ENCODE measurements at regions not wholly inside any gene's neighbourhood (a gene's known extent, or its start where the extent isn't known, plus 50 kb on each side); places are given as distances from the start of the nearest gene placed in this dataset.

GRCh38 chrX:4878640-4879039 lies 1165.2 kb upstream of the PRKX start:
- Histone ChIP-seq H3K9ac (ENCODE audit: low read length in 2 of 2) (no peak overlapping the region), H3K27me3 (ENCODE audit: control insufficient read depth in 1 of 2, insufficient read depth in 2 of 2, low read length in 2 of 2) (no peaks in the 10 kb centered on the region), H3K36me3 (ENCODE audit: control insufficient read depth in 2 of 2, insufficient read depth in 2 of 2, low read length in 2 of 2) (no peaks in the 10 kb centered on the region), H3K9me3 (ENCODE audit: control insufficient read depth in 2 of 2, low read length in 2 of 2) (no peaks in the 10 kb centered on the region), H3K27ac (ENCODE audit: low read length) (no peak overlapping the region), H3K4me3 (ENCODE audit: low read length in 2 of 2) (no peak overlapping the region), H3K4me1 (ENCODE audit: control insufficient read depth, insufficient read depth, low read length) (no peaks in the 10 kb centered on the region)

- H3K27me3 ChIP-seq (ENCODE audit: control insufficient read depth in 1 of 2, insufficient read depth in 2 of 2, low read length in 2 of 2), result no peaks in the 10 kb centered on the region
Measured at GRCh38 chrX:4876268-4876667, 1162.8 kb upstream of the PRKX start.

GRCh38 chrX:4851534-4851933 lies 1138.1 kb upstream of the PRKX start:
- Histone ChIP-seq H3K36me3 (ENCODE audit: control insufficient read depth in 2 of 2, insufficient read depth in 2 of 2, low read length in 2 of 2) (no peaks in the 10 kb centered on the region), H3K4me3 (ENCODE audit: low read length in 2 of 2) (no peak overlapping the region), H3K27ac (ENCODE audit: low read length) (no peak overlapping the region), H3K4me1 (ENCODE audit: control insufficient read depth, insufficient read depth, low read length) (no peaks in the 10 kb centered on the region), H3K27me3 (ENCODE audit: control insufficient read depth in 1 of 2, insufficient read depth in 2 of 2, low read length in 2 of 2) (no peaks in the 10 kb centered on the region), H3K9ac (ENCODE audit: low read length in 2 of 2) (no peak overlapping the region), H3K9me3 (ENCODE audit: control insufficient read depth in 2 of 2, low read length in 2 of 2) (peaks cover 0 to 2% of the 10 kb centered on the region in 2 donors)

More at GRCh38 chrX:4876268-4876667, 1162.8 kb upstream of the PRKX start:
- Histone ChIP-seq H3K36me3 (ENCODE audit: control insufficient read depth in 2 of 2, insufficient read depth in 2 of 2, low read length in 2 of 2) (no peaks in the 10 kb centered on the region), H3K9ac (ENCODE audit: low read length in 2 of 2) (no peak overlapping the region), H3K4me1 (ENCODE audit: control insufficient read depth, insufficient read depth, low read length) (no peaks in the 10 kb centered on the region), H3K9me3 (ENCODE audit: control insufficient read depth in 2 of 2, low read length in 2 of 2) (no peaks in the 10 kb centered on the region), H3K27ac (ENCODE audit: low read length) (no peak overlapping the region), H3K4me3 (ENCODE audit: low read length in 2 of 2) (no peak overlapping the region)

GRCh38 chrX:4850312-4850711 lies 1136.9 kb upstream of the PRKX start:
- no peaks in the 10 kb centered on the region for H3K4me1 ChIP-seq (ENCODE audit: control insufficient read depth, insufficient read depth, low read length)
- no peaks in the 10 kb centered on the region for H3K27me3 ChIP-seq (ENCODE audit: control insufficient read depth in 1 of 2, insufficient read depth in 2 of 2, low read length in 2 of 2)
- peaks cover 0 to 2% of the 10 kb centered on the region in 2 donors for H3K9me3 ChIP-seq (ENCODE audit: control insufficient read depth in 2 of 2, low read length in 2 of 2)
- H3K4me3 ChIP-seq (ENCODE audit: low read length in 2 of 2), result no peak overlapping the region
- no peaks in the 10 kb centered on the region for H3K36me3 ChIP-seq (ENCODE audit: control insufficient read depth in 2 of 2, insufficient read depth in 2 of 2, low read length in 2 of 2)
- no peak overlapping the region for H3K27ac ChIP-seq (ENCODE audit: low read length)
- H3K9ac ChIP-seq (ENCODE audit: low read length in 2 of 2), result no peak overlapping the region

DNA sequence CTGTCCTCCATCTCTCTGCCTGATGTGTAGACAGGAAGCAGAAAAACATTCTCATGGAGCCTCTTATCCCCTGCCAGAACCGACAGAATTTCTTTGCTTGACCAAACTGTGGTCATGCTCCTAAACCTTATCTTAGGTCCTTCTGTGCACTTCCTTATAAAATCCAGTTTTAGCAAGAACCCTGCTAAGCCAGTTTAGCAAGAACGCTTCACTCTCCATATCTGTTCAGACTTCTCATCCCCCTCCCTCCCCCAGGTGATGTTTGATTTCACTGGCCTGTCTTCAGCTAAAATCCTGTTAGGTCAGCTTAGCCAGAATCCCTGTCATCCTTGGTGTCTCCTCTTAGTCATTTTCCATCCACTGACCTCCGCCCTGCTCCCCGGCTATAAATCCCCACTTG lies 1130.9 kb upstream of the PRKX start:
- Histone ChIP-seq H3K27me3 (ENCODE audit: control insufficient read depth in 1 of 2, insufficient read depth in 2 of 2, low read length in 2 of 2) (no peaks in the 10 kb centered on the region), H3K27ac (ENCODE audit: low read length) (no peak overlapping the region), H3K4me1 (ENCODE audit: control insufficient read depth, insufficient read depth, low read length) (no peaks in the 10 kb centered on the region), H3K9ac (ENCODE audit: low read length in 2 of 2) (no peak overlapping the region), H3K9me3 (ENCODE audit: control insufficient read depth in 2 of 2, low read length in 2 of 2) (peaks cover 0 to 2% of the 10 kb centered on the region in 2 donors), H3K36me3 (ENCODE audit: control insufficient read depth in 2 of 2, insufficient read depth in 2 of 2, low read length in 2 of 2) (no peaks in the 10 kb centered on the region), H3K4me3 (ENCODE audit: low read length in 2 of 2) (no peak overlapping the region)

DNA sequence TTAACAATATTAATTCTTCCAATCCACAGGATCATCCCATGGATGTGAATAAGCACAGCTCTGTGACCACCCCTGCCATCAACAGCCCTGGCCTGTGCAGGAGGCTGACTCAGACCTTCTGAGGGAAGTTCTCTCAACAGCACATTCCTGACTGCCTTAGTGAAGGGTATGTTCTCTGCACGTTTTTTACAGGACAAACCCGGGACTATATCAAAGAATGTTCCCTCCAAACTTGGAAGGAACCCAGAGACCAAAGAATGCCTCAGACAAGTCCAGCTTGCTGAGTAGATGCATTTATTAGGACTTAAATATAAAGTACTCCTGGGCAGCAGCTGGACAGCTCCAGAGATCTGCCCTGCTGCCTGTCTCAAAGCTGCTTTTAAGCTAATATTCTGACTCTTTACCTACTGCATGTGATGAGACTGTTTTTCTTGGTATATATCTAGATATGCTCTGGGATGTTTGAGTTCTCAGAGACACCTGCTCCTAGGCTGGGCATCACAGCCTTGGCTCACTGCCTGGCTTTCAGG lies 1127.8 kb upstream of the PRKX start:
- Histone ChIP-seq H3K9ac (ENCODE audit: low read length in 2 of 2) (no peak overlapping the region), H3K27ac (ENCODE audit: low read length) (no peak overlapping the region), H3K36me3 (ENCODE audit: control insufficient read depth in 2 of 2, insufficient read depth in 2 of 2, low read length in 2 of 2) (no peaks in the 10 kb centered on the region), H3K4me3 (ENCODE audit: low read length in 2 of 2) (no peak overlapping the region), H3K4me1 (ENCODE audit: control insufficient read depth, insufficient read depth, low read length) (no peaks in the 10 kb centered on the region), H3K27me3 (ENCODE audit: control insufficient read depth in 1 of 2, insufficient read depth in 2 of 2, low read length in 2 of 2) (no peaks in the 10 kb centered on the region), H3K9me3 (ENCODE audit: control insufficient read depth in 2 of 2, low read length in 2 of 2) (peaks cover 0 to 3% of the 10 kb centered on the region in 2 donors)

- H3K27me3 ChIP-seq (ENCODE audit: control insufficient read depth in 1 of 2, insufficient read depth in 2 of 2, low read length in 2 of 2), result no peaks in the 10 kb centered on the region
- H3K4me1 ChIP-seq (ENCODE audit: control insufficient read depth, insufficient read depth, low read length), result no peaks in the 10 kb centered on the region
- no peak overlapping the region for H3K27ac ChIP-seq (ENCODE audit: low read length)
- H3K36me3 ChIP-seq (ENCODE audit: control insufficient read depth in 2 of 2, insufficient read depth in 2 of 2, low read length in 2 of 2), result no peaks in the 10 kb centered on the region
- H3K4me3 ChIP-seq (ENCODE audit: low read length in 2 of 2), result no peak overlapping the region
- H3K9ac ChIP-seq (ENCODE audit: low read length in 2 of 2), result no peak overlapping the region
- H3K9me3 ChIP-seq (ENCODE audit: control insufficient read depth in 2 of 2, low read length in 2 of 2), result peaks cover 0 to 4% of the 10 kb centered on the region in 2 donors
Measured at GRCh38 chrX:4831574-4831973, 1118.1 kb upstream of the PRKX start.

DNA sequence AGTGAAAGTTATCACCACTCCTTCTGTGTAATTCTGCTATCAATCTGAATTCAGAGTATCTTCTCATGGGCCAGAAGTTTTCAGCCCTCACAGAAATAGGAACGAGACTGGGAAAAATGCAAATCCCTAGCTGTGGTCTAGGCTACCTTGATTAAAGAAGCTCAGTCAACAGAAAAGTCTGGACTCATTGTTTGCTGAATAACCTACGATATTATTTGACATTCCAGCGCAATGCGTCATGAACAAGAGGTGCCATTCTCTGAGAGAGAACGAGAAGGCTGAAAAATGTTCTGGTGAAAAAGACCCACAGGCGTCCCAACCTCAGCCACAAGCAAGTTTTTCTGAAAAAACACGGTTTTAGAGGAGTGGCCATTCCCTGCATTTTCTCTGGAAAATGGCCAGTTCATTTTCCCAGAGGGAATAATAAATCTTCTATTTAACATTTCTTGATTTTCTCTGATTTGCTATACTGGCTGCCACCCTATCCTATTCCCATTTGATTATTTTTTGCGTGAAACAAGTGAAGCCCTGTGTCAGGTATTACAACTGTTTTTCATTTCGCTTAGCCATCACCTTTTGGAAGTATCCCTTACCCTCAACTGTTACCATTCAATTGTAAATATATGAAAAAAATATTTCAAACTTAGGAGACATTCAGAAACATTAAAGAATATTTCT lies 1117.6 kb upstream of the PRKX start:
- Histone ChIP-seq H3K4me1 (ENCODE audit: control insufficient read depth, insufficient read depth, low read length) (no peaks in the 10 kb centered on the region), H3K9me3 (ENCODE audit: control insufficient read depth in 2 of 2, low read length in 2 of 2) (peaks cover 0 to 4% of the 10 kb centered on the region in 2 donors), H3K9ac (ENCODE audit: low read length in 2 of 2) (no peak overlapping the region), H3K36me3 (ENCODE audit: control insufficient read depth in 2 of 2, insufficient read depth in 2 of 2, low read length in 2 of 2) (no peaks in the 10 kb centered on the region), H3K27ac (ENCODE audit: low read length) (no peak overlapping the region), H3K27me3 (ENCODE audit: control insufficient read depth in 1 of 2, insufficient read depth in 2 of 2, low read length in 2 of 2) (no peaks in the 10 kb centered on the region), H3K4me3 (ENCODE audit: low read length in 2 of 2) (no peak overlapping the region)

DNA sequence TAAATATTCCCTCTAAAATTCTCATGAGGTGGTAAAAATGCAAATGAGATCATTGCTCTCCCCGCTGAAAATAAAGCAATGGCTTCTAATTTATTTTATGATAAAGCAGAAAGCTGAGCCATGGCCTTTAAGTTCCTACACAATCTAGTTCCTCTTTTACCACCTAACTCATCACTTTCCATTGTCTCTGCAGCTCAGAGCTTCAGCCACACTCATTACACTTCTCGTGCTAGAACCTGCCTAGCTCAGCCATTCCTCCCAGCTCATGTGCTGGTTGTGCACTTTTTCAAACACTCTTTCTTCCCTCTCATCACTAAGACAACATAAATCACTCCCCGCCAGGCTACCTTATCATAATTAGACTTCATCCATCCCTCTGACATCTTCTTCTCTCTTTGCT lies 1112.1 kb upstream of the PRKX start:
- Histone ChIP-seq H3K27me3 (ENCODE audit: control insufficient read depth in 1 of 2, insufficient read depth in 2 of 2, low read length in 2 of 2) (no peaks in the 10 kb centered on the region), H3K27ac (ENCODE audit: low read length) (no peak overlapping the region), H3K4me3 (ENCODE audit: low read length in 2 of 2) (no peak overlapping the region), H3K9ac (ENCODE audit: low read length in 2 of 2) (no peak overlapping the region), H3K36me3 (ENCODE audit: control insufficient read depth in 2 of 2, insufficient read depth in 2 of 2, low read length in 2 of 2) (no peaks in the 10 kb centered on the region), H3K4me1 (ENCODE audit: control insufficient read depth, insufficient read depth, low read length) (no peaks in the 10 kb centered on the region), H3K9me3 (ENCODE audit: control insufficient read depth in 2 of 2, low read length in 2 of 2) (no peaks in the 10 kb centered on the region)

DNA sequence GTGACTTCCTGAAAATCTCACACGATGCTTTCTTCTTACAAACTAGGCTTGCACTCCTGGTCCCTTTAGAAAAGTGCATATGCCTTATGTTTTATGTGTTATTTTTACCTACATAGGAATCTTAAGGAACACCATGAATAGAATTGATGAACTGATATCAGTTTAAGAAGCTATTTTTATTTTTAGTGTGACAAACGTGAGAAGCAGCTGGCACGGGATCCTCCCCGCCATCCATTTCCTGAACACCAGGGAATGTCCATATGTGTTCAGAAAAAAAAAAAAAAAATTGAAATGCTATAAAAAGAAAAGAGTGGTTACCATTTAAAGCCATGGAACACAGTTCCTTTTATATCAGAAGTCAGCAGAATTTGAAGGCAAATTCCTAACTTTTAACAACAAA lies 1096.1 kb upstream of the PRKX start:
- Histone ChIP-seq H3K4me3 (ENCODE audit: low read length in 2 of 2) (no peak overlapping the region), H3K27ac (ENCODE audit: low read length) (no peak overlapping the region), H3K4me1 (ENCODE audit: control insufficient read depth, insufficient read depth, low read length) (no peaks in the 10 kb centered on the region), H3K9me3 (ENCODE audit: control insufficient read depth in 2 of 2, low read length in 2 of 2) (peaks cover 0 to 5% of the 10 kb centered on the region in 2 donors), H3K27me3 (ENCODE audit: control insufficient read depth in 1 of 2, insufficient read depth in 2 of 2, low read length in 2 of 2) (no peaks in the 10 kb centered on the region), H3K36me3 (ENCODE audit: control insufficient read depth in 2 of 2, insufficient read depth in 2 of 2, low read length in 2 of 2) (no peaks in the 10 kb centered on the region), H3K9ac (ENCODE audit: low read length in 2 of 2) (no peak overlapping the region)

DNA sequence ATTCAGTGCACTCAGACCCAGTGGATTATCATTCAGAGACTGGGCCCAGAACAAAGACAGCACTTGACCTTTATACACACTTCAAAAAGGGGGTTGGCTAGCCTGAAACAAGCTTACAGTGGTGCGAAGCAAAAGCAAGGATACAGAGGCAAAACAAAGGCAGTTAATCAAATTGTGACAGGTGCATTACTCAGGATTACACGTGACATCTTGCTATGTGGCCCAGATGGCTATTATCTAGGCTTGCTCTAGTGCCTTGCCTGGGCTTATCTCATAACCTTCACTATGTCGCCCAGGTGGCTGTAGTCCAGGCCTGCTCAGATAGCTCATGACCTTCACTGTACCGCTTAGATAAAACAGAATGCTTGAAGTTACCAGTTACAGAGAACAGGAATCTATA lies 1092.1 kb upstream of the PRKX start:
- Histone ChIP-seq H3K36me3 (ENCODE audit: control insufficient read depth in 2 of 2, insufficient read depth in 2 of 2, low read length in 2 of 2) (no peaks in the 10 kb centered on the region), H3K9ac (ENCODE audit: low read length in 2 of 2) (no peak overlapping the region), H3K27me3 (ENCODE audit: control insufficient read depth in 1 of 2, insufficient read depth in 2 of 2, low read length in 2 of 2) (no peaks in the 10 kb centered on the region), H3K4me1 (ENCODE audit: control insufficient read depth, insufficient read depth, low read length) (no peaks in the 10 kb centered on the region), H3K4me3 (ENCODE audit: low read length in 2 of 2) (no peak overlapping the region), H3K9me3 (ENCODE audit: control insufficient read depth in 2 of 2, low read length in 2 of 2) (peaks cover 0 to 5% of the 10 kb centered on the region in 2 donors), H3K27ac (ENCODE audit: low read length) (no peak overlapping the region)

Measured in stomach smooth muscle (tissue), 2 donors.